Naive thymus-derived CD8-positive, alpha-beta T cell (primary cell): ENCODE measurements at regions not wholly inside any gene's neighbourhood (a gene's known extent, or its start where the extent isn't known, plus 50 kb on each side); places are given as distances from the start of the nearest gene placed in this dataset.

Source experiments
- ATAC-seq, 2 donors: fragments of 150-1000 bp; cut with Tn5 transposase in 1 of 2; sonication (Bioruptor Pico), chemical (Tn5 transposase) in 1 of 2; 1 replicate in 1 of 2; 2 replicates in 1 of 2; pipeline ENCODE4 v1.10.0; 2021; ENCODE audit warnings: mild to moderate bottlenecking in 2 of 2, moderate library complexity in 2 of 2
- POLR2A ChIA-PET: fragments of 350-600 bp; sonication (Branson Sonifier 250); formaldehyde crosslinking; loops from one replicate; lab custom pipeline; 2021; ENCODE audit warnings: antibody characterized with exemption; lab: Charles Lee
- DNase-seq, 10 donors: peaks; one replicate each; pipeline versions ENCODE4 v3.0.0 to v3.0.0-alpha.2; 2020 to 2022
- H3K27ac Mint-ChIP-seq, 10 donors: one replicate each; pipeline ENCODE4 v1.8.0; 2020 to 2022; ENCODE audit warnings: mild to moderate bottlenecking in 10 of 10, mixed read lengths in 10 of 10, moderate library complexity in 4 of 10, inconsistent platforms in 1 of 10
- H3K27me3 Mint-ChIP-seq, 5 donors: one replicate each; pipeline ENCODE4 v1.8.0; 2021 to 2022; ENCODE audit warnings: mixed read lengths in 5 of 5
- H3K36me3 Mint-ChIP-seq, 3 donors: one replicate each; pipeline ENCODE4 v1.8.0; 2020 to 2022; ENCODE audit warnings: mixed read lengths in 3 of 3, mild to moderate bottlenecking in 2 of 3, inconsistent platforms in 1 of 3
- H3K4me1 Mint-ChIP-seq, 4 donors: one replicate each; pipeline ENCODE4 v1.8.0; 2021 to 2022; ENCODE audit warnings: mixed read lengths in 4 of 4
- H3K4me3 Mint-ChIP-seq, 10 donors: one replicate each; pipeline ENCODE4 v1.8.0; 2020 to 2022; ENCODE audit warnings: mild to moderate bottlenecking in 10 of 10, mixed read lengths in 10 of 10, moderate library complexity in 6 of 10, inconsistent platforms in 1 of 10
- H3K9me3 Mint-ChIP-seq, 9 donors: one replicate each; pipeline ENCODE4 v1.8.0; 2020 to 2022; ENCODE audit warnings: mixed read lengths in 9 of 9, mild to moderate bottlenecking in 3 of 9, inconsistent platforms in 1 of 9, moderate library complexity in 1 of 9

DNA sequence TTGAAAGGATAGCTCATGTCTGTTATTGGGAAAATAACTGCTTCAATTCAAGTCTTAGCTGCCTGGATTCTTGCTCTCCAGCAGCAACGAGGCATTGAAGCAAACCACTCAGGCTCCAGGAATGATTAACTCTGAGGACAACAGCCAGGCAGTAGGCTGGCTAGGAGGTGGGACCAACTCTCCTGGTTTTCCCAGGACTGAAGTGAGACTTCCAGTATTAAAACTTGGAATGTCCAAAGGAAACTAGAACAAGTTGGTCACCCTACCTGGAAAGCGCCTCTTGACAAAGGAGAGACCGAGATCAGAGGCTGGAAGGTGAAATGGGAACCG lies 100.7 kb downstream of the SALL1 start:
- H3K27ac Mint-ChIP-seq: no peak overlapping the region
- ATAC-seq (no peak), DNase-seq (no peak)
- no peaks in the 10 kb centered on the region for H3K36me3 Mint-ChIP-seq
- H3K4me1 Mint-ChIP-seq: peaks cover 0 to 1% (median 0%) of the 10 kb centered on the region in 4 donors
- H3K4me3 Mint-ChIP-seq: no peak overlapping the region
- H3K9me3 Mint-ChIP-seq: peaks cover 0 to 8% (median 0%) of the 10 kb centered on the region in 9 donors
- POLR2A ChIA-PET: no interaction called here
- peaks cover 9 to 19% (median 13%) of the 10 kb centered on the region in 5 donors for H3K27me3 Mint-ChIP-seq

DNA sequence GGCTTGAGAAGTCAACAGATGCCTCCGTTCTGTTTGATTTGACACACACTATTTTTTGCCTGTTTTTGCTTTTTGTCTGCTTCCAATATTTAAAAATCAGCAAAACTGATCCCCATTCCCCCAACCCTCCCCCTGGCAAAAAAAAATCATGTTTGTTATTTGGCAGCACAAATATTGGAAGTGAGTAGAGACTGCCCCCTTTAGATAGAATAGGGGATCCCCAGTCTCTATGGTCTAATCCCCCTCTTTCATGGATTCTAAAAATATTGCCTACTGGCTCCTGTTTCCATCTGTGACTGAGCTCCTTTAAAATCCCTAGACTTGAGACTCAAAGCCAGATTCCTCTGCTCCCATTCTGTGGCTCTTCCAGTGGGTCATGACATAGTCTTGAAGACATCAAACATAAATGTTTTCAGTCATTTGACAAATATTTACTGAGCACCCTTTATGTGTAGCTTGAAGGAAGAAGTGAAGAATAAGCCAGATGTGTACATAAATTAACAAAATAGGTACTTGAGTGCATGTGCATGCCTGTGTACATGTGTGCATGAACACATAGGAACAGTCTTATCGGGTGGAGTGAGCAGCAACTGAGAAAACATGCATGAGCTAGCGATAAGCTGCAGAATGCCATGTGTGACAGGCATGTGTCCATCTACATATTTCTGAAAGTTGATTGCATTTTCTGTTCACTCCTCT lies 101.2 kb downstream of the SALL1 start:
- H3K9me3 Mint-ChIP-seq: peaks cover 0 to 8% (median 0%) of the 10 kb centered on the region in 9 donors
- H3K27ac Mint-ChIP-seq: no peak overlapping the region
- no peaks in the 10 kb centered on the region for H3K36me3 Mint-ChIP-seq
- POLR2A ChIA-PET: no interaction called here
- no peak overlapping the region for H3K4me3 Mint-ChIP-seq
- no peak for ATAC-seq
- peaks cover 5 to 14% (median 8%) of the 10 kb centered on the region in 5 donors for H3K27me3 Mint-ChIP-seq
- DNase-seq: no peak
- H3K4me1 Mint-ChIP-seq: peaks cover 0 to 1% (median 0%) of the 10 kb centered on the region in 4 donors

DNA sequence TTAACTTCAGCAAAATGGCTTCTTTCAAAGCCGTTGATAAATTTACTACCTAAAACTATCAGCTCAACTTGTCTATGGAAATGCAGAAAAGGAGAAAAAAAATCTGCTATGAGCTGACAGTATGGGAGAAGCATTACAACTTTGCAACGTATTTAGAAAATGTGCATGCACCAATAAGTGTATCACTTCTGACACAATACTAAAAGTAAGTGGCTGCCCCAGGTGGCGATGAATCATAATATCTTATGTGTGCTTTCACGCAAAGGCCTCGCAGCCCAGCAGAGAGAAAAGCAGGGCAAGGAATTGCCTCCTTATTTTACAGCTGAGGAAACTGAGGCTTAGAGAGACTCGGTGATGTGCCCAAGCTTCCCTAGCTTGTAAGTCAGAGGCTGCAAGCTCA lies 101.8 kb downstream of the SALL1 start:
- H3K9me3 Mint-ChIP-seq: peaks cover 0 to 5% (median 0%) of the 10 kb centered on the region in 9 donors
- POLR2A ChIA-PET: no interaction called here
- no peak overlapping the region for H3K27ac Mint-ChIP-seq
- ATAC-seq: no peak
- no peak for DNase-seq
- no peaks in the 10 kb centered on the region for H3K36me3 Mint-ChIP-seq
- peaks cover 0 to 1% (median 0%) of the 10 kb centered on the region in 4 donors for H3K4me1 Mint-ChIP-seq
- H3K4me3 Mint-ChIP-seq: no peak overlapping the region
- H3K27me3 Mint-ChIP-seq: peaks cover 5 to 12% (median 6%) of the 10 kb centered on the region in 5 donors

DNA sequence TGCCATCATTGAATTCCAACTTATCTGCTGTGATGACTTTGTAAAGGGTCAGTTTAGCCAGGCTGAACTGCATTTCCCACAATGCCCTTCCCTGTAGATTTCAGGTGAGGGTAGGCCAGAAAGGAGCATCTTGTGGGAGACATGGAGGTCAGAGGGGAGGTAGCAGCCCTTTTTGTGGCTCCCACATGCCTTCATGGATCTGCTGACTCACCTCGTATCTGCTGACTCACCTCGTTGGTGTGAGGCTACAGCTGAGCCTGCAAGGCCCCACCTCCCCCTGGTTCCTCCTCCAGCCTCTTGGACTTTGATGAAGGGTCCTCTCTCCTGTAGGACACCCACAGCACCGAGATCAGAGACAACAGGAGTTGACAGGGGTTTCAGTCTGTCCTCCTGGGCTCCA lies 102.5 kb downstream of the SALL1 start:
- ATAC-seq (no peak), DNase-seq (no peak)
- Mint-ChIP-seq H3K36me3 (no peaks in the 10 kb centered on the region), H3K4me1 (peaks cover 0 to 1% (median 0%) of the 10 kb centered on the region in 4 donors), H3K9me3 (peaks cover 0 to 2% (median 0%) of the 10 kb centered on the region in 9 donors), H3K27me3 (peaks cover 0 to 12% (median 5%) of the 10 kb centered on the region in 5 donors), H3K27ac (no peak overlapping the region), H3K4me3 (no peak overlapping the region)
- POLR2A ChIA-PET: no interaction called here

DNA sequence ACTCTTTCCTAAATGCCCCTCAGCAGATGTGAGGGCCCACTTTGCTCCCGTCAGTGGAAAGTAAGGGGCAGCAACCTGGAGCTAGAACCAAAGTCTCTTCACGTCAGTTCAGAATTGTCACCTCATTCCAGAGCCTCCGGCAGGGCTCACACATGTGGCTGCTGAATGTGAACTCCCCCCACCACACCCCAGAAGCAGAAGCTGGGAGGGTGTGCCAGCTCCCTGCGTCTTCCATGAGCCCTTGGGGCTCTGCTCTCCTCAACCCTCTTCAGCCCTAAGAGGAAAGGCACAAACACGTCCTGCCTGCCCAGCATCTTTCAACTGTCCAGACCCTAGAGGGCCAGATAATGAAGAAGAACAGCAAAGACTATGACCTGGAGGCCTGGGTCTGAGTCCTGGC lies 105.3 kb downstream of the SALL1 start:
- Mint-ChIP-seq H3K36me3 (no peaks in the 10 kb centered on the region), H3K27me3 (peaks cover 0 to 16% (median 2%) of the 10 kb centered on the region in 5 donors), H3K4me3 (no peak overlapping the region), H3K27ac (no peak overlapping the region), H3K4me1 (peaks cover 0 to 1% (median 0%) of the 10 kb centered on the region in 4 donors), H3K9me3 (peaks cover 0 to 1% (median 0%) of the 10 kb centered on the region in 9 donors)
- ATAC-seq: no peak
- DNase-seq: no peak
- POLR2A ChIA-PET: no interaction called here

DNA sequence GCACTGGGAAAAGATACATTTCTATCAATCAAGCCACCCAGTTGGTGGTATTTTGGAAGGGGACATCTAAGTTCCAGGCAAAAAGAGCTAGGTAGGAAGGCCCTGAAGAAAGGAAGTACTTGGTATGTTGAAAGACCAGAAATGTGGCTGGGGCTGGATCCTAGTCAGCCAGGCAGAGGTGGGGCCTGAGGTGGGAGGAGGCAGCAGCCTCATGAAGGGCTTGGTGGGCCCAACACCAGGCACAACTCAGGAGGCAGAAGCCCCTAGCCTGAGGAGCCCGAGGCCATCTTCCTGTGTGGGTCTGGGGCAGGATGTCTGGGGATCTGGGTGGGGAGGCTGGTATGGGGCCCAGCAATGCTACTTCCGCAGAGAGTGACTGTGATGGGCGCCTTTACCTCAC lies 105.9 kb downstream of the SALL1 start:
- POLR2A ChIA-PET: no interaction called here
- H3K27me3 Mint-ChIP-seq: peaks cover 2 to 20% (median 5%) of the 10 kb centered on the region in 5 donors

DNA sequence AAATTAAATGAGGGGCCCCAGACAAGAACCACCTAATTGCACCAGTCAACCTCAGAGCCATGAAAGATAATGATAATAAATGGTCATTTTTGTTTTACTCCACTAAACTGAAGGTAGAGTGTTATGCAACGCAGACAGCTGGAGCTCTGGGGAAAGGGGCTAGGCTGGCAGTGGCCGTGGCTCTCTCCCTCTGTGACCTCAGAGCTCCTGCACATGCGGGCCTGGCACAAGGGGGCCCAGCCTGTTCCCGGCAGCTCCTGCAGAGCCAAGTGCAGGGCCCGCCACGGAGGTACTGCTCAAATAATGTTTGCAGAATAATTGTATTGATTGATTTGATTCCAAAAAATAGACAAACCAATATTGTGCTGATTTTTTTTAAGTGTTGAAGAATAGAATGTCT lies 109.5 kb downstream of the SALL1 start:
- POLR2A ChIA-PET: no interaction called here
- H3K36me3 Mint-ChIP-seq: no peaks in the 10 kb centered on the region
- peaks cover 0 to 3% (median 0%) of the 10 kb centered on the region in 9 donors for H3K9me3 Mint-ChIP-seq
- ATAC-seq (no peak), DNase-seq (no peak)
- no peaks in the 10 kb centered on the region for H3K4me1 Mint-ChIP-seq
- H3K27ac Mint-ChIP-seq: no peak overlapping the region
- H3K4me3 Mint-ChIP-seq: no peak overlapping the region
- peaks cover 4 to 32% (median 21%) of the 10 kb centered on the region in 5 donors for H3K27me3 Mint-ChIP-seq

More for the DNA sequence above, 105.9 kb downstream of the SALL1 start:
- no peak for DNase-seq
- H3K36me3 Mint-ChIP-seq: no peaks in the 10 kb centered on the region
- no peak overlapping the region for H3K27ac Mint-ChIP-seq
- ATAC-seq: no peak
- H3K9me3 Mint-ChIP-seq: peaks cover 0 to 1% (median 0%) of the 10 kb centered on the region in 9 donors
- no peak overlapping the region for H3K4me3 Mint-ChIP-seq
- peaks cover 0 to 1% (median 0%) of the 10 kb centered on the region in 4 donors for H3K4me1 Mint-ChIP-seq

DNA sequence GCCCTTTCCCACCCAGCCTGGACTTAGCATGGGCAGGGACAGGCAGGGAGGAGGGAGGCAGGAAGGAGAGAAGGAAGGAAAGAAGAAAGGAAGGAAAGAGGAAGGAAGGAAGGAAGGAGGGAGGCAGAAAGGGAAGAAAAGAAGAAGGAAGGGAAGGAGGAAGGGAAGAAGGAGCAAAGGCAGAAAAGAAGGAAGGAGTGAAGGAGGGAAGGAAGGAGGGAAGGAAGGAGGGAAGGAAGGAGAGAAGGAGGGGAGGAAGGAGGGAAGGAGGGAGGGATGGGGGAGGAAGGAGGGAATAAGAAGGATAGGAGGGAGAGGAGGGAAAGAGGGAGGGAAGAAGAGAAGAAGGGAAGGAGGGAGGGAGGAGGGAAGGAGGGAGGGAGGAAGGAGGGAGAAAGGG lies 110.4 kb downstream of the SALL1 start:
- H3K4me3 Mint-ChIP-seq: no peak overlapping the region
- no peaks in the 10 kb centered on the region for H3K36me3 Mint-ChIP-seq
- no peaks in the 10 kb centered on the region for H3K4me1 Mint-ChIP-seq
- peaks cover 4 to 32% (median 21%) of the 10 kb centered on the region in 5 donors for H3K27me3 Mint-ChIP-seq
- peaks cover 0 to 3% (median 0%) of the 10 kb centered on the region in 9 donors for H3K9me3 Mint-ChIP-seq
- DNase-seq (no peak), ATAC-seq (no peak)
- POLR2A ChIA-PET: no interaction called here
- H3K27ac Mint-ChIP-seq: no peak overlapping the region

DNA sequence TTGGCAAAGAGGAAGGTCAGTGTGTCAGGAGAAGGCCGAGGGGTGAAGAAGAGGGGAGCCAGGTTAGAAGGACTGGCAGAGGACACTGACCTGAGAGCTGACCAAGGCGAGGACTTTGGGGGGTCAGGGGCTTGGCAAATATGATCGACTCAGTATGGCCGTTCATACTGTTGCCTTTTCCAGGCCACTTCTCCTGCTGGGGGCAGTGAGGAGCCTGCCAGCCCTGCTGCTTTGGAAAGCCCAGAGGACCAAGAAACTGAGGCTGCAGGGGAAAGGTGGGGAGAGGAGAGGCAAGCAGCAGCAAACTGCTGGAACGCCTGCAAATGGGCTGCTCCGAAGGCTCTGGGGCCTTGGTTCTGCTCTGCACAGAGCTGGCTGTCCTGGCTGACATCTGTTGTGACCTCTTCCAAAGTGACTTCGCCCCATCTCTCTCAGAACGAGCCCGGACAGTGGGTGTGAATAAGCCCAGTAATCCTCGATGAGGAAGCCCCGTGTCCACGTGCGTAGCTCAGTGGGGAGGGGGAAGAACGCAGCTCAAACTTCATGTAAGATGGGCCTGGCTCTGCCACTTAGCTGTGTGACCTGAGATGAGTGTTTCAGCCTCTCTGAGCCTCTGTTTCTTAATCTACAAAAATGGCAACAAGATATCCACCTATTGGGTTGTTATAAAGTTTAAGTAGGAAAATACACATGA lies 111.3 kb downstream of the SALL1 start:
- Mint-ChIP-seq H3K9me3 (peaks cover 0 to 3% (median 0%) of the 10 kb centered on the region in 9 donors), H3K36me3 (no peaks in the 10 kb centered on the region), H3K27me3 (peaks cover 4 to 32% (median 21%) of the 10 kb centered on the region in 5 donors), H3K4me1 (no peaks in the 10 kb centered on the region), H3K4me3 (no peak overlapping the region), H3K27ac (no peak overlapping the region)
- POLR2A ChIA-PET: no interaction called here
- DNase-seq: no peak
- ATAC-seq: no peak

DNA sequence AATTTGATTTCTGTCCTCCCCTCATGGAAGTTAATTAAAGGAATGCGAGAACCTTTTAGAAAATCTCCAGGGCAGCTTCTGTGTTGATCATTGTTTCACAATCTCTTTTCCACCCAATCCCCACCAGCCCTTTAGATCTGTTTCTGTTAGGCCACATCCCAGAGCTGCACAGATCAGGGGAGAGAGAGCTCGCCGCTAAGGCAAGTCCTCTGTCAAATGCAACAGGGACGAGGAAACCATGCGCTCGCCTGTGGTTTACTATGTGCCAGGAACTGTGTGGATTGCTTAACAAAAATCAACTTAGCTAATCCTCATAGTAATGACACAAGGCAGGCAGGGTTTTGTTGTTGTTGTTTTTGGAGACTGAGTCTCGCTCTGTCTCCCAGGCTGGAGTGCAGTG lies 115.4 kb downstream of the SALL1 start:
- Mint-ChIP-seq H3K27ac (peak overlapping the region in 1 of 10 donors; percentile 53), H3K27me3 (peaks cover 5 to 22% (median 14%) of the 10 kb centered on the region in 5 donors), H3K4me1 (peaks cover 0 to 2% (median 0%) of the 10 kb centered on the region in 4 donors), H3K4me3 (no peak overlapping the region), H3K9me3 (peaks cover 0 to 3% (median 0%) of the 10 kb centered on the region in 9 donors), H3K36me3 (no peaks in the 10 kb centered on the region)
- POLR2A ChIA-PET: no interaction called here
- DNase-seq (no peak), ATAC-seq (no peak)

DNA sequence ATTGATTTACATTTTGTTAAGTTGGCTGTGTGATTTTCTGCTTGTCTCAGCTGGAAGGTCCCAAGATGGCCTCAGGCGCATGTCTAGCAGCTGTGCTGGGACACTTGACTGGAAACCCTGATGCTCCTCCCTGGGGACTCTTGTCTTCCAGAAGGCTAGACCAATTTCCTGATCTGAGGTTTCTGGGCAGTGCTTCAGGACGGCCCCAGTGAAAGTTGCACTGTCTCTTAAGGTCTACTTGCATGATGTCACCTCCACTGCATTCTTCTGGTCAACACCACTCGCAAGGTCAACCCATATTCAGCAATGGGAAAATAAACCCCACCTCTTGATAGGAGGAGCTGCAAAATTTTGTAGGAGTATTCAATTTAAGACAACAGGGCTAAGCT lies 116.0 kb downstream of the SALL1 start:
- Mint-ChIP-seq H3K4me3 (no peak overlapping the region), H3K27ac (no peak overlapping the region), H3K4me1 (peaks cover 0 to 2% (median 0%) of the 10 kb centered on the region in 4 donors), H3K27me3 (peaks cover 5 to 16% (median 10%) of the 10 kb centered on the region in 5 donors), H3K36me3 (no peaks in the 10 kb centered on the region), H3K9me3 (peaks cover 0 to 3% (median 0%) of the 10 kb centered on the region in 9 donors)
- POLR2A ChIA-PET: no interaction called here
- ATAC-seq (no peak), DNase-seq (no peak)

DNA sequence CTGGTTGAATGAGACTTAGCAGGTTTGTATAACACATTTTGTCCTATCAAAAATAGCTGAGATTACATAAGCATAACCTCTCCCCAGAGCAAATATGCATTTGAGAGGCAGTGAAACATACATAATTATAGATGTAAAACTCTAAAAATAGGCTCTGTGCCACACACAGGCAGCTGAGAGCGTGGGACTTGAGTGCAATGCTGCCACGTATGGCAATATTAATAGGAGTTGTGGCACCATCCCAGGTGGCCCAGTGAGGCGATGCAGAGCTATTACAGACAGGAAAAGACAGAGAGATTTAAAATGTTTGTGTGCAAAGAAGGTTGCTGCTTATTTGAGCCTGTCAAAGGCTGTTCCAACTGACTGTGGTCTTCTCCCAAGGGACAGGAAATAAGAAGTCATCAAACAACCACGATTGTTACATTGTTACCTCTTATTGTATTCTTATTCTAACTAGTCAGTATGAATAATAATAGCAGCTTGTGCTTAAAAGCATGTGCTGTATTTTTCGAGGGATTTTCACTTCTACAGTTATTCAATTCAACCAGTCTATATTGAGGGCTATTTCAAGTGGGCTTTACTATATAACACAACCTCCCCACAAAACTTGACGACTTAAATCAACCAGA lies 116.5 kb downstream of the SALL1 start:
- Mint-ChIP-seq H3K27me3 (peaks cover 5 to 12% (median 10%) of the 10 kb centered on the region in 5 donors), H3K4me3 (no peak overlapping the region), H3K9me3 (peaks cover 0 to 3% (median 0%) of the 10 kb centered on the region in 9 donors), H3K27ac (no peak overlapping the region), H3K36me3 (no peaks in the 10 kb centered on the region), H3K4me1 (peaks cover 0 to 2% (median 0%) of the 10 kb centered on the region in 4 donors)
- DNase-seq: no peak
- no peak for ATAC-seq
- POLR2A ChIA-PET: no interaction called here

DNA sequence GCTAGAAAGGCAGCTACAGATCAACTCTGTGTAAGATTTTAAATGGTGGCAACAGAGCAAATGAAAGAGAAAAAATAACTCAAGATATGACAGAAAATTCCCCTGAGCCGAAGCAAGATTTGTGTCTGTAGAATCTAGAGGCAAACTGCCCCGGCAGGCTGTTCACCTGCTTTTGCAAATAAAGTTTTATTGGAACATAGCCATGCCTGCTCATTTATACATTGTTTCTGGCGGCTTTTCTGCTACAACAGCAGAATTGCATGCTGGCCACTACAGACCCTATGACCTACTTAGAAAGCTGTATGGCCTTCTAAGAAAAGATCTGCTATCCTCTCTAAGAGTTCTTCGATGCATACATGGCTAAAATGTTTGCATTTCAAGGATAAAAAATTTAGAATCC lies 119.5 kb downstream of the SALL1 start:
- Mint-ChIP-seq H3K4me3 (no peak overlapping the region), H3K27me3 (peaks cover 0 to 12% (median 2%) of the 10 kb centered on the region in 5 donors), H3K27ac (no peak overlapping the region), H3K9me3 (peaks cover 0 to 3% (median 0%) of the 10 kb centered on the region in 9 donors), H3K4me1 (peaks cover 0 to 2% (median 0%) of the 10 kb centered on the region in 4 donors), H3K36me3 (no peaks in the 10 kb centered on the region)
- POLR2A ChIA-PET: no interaction called here
- ATAC-seq (no peak), DNase-seq (no peak)
